ENCODE measurements at regions not wholly inside any gene's neighbourhood (a gene's known extent, or its start where the extent isn't known, plus 50 kb on each side); places are given as distances from the start of the nearest gene placed in this dataset.

GRCh38 chr4:138952411-138952810, 63.2 kb upstream of the NOCT start:
- TF ChIP-seq CTCF (IDR thresholded peaks at IDR 0.05 in 8 of 11, conservative IDR thresholded peaks at IDR 0.05 in 3 of 11): no peak
- TF ChIP-seq POLR2A (IDR thresholded peaks at IDR 0.05): no peak
